ENCODE measurements at regions not wholly inside any gene's neighbourhood (a gene's known extent, or its start where the extent isn't known, plus 50 kb on each side); places are given as distances from the start of the nearest gene placed in this dataset.

DNA sequence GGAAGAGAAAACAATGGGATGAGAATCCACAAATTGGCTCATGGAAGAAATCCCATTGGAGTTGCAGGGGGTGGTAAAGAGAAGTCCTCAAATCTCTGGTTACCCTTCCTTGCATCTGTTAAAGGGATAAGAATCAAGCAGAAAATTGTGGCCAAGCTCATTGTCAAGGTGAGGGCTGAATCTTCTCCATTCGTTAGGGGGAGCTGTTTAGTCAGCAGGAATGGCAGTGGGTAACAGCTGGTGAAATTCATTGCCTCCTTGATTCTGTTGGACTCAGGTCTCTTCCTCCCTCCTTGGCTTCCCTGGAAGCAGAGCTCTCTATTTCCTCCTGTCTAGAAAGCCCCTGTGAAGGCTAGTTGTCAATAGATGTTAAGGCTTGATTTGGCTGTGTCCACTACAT, 343.1 kb upstream of the SEMA6D start:
- TF ChIP-seq, protein P1, sequence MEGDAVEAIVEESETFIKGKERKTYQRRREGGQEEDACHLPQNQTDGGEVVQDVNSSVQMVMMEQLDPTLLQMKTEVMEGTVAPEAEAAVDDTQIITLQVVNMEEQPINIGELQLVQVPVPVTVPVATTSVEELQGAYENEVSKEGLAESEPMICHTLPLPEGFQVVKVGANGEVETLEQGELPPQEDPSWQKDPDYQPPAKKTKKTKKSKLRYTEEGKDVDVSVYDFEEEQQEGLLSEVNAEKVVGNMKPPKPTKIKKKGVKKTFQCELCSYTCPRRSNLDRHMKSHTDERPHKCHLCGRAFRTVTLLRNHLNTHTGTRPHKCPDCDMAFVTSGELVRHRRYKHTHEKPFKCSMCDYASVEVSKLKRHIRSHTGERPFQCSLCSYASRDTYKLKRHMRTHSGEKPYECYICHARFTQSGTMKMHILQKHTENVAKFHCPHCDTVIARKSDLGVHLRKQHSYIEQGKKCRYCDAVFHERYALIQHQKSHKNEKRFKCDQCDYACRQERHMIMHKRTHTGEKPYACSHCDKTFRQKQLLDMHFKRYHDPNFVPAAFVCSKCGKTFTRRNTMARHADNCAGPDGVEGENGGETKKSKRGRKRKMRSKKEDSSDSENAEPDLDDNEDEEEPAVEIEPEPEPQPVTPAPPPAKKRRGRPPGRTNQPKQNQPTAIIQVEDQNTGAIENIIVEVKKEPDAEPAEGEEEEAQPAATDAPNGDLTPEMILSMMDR (IDR thresholded peaks at IDR 0.05): peak; percentile 74
- no peak for TF ChIP-seq ZFX (IDR thresholded peaks at IDR 0.05; ENCODE audit: borderline replicate concordance)
